MCF 10A (cell line): ENCODE measurements at regions not wholly inside any gene's neighbourhood (a gene's known extent, or its start where the extent isn't known, plus 50 kb on each side); places are given as distances from the start of the nearest gene placed in this dataset.
"Not testable (repeated sequence)": the region's sequence is repeated elsewhere in the genome, so short reads cannot be mapped to it uniquely, and the experiment has no call there.

Source experiments
- BruUV-seq: library from RNA; stranded (reverse); fragments of 400-500 nt; replicated peaks from 2 replicates; lab custom pipeline; 2021; lab: Mats Ljungman, UMichigan
- CTCF ChIA-PET: fragments of 300-600 bp; sonication (Branson Sonifier 250); formaldehyde crosslinking; extraction: SDS; loops from one replicate; lab custom pipeline; 2021; ENCODE audit warnings: antibody characterized with exemption, inconsistent platforms; lab: Yijun Ruan, JAX
- POLR2A ChIA-PET: fragments of 300-600, 350-650 bp; sonication (Branson Sonifier 250); formaldehyde crosslinking; extraction: SDS; loops from one replicate; lab custom pipeline; 2020; ENCODE audit warnings: antibody characterized with exemption, inconsistent platforms; lab: Yijun Ruan, JAX
- DNase-seq: peaks from one replicate; pipeline ENCODE4 v3.0.0-alpha.2; 2018; ENCODE audit not compliant: unreplicated experiment
- H3K27ac Mint-ChIP-seq: one replicate; pipeline ENCODE4 v1.8.0; 2022; ENCODE audit warnings: mild to moderate bottlenecking, low read depth, mixed read lengths; ENCODE audit not compliant: unreplicated experiment
- H3K27me3 Mint-ChIP-seq: one replicate; pipeline ENCODE4 v1.8.0; 2022; ENCODE audit warnings: mixed read lengths; ENCODE audit not compliant: insufficient read depth, unreplicated experiment
- H3K36me3 Mint-ChIP-seq: one replicate; pipeline ENCODE4 v1.8.0; 2022; ENCODE audit warnings: mild to moderate bottlenecking, moderate library complexity, mixed read lengths; ENCODE audit not compliant: insufficient read depth, unreplicated experiment
- H3K4me1 Mint-ChIP-seq: one replicate; pipeline ENCODE4 v1.8.0; 2022; ENCODE audit warnings: mixed read lengths; ENCODE audit not compliant: insufficient read depth, unreplicated experiment
- H3K4me3 Mint-ChIP-seq: one replicate; pipeline ENCODE4 v1.8.0; 2022; ENCODE audit warnings: mild to moderate bottlenecking, moderate library complexity, mixed read lengths; ENCODE audit not compliant: unreplicated experiment
- H3K9me3 Mint-ChIP-seq: one replicate; pipeline ENCODE4 v1.8.0; 2022; ENCODE audit warnings: mixed read lengths; ENCODE audit not compliant: unreplicated experiment
- CTCF ChIP-seq: fragments of 200-600 bp; IDR thresholded peaks from one replicate; pipeline ENCODE4 v1.8.0; 2022; ENCODE audit warnings: antibody characterized with exemption, mild to moderate bottlenecking; ENCODE audit not compliant: unreplicated experiment
- intact Hi-C: fragments of 100-400 bp; cut with micrococcal nuclease; formaldehyde crosslinking; loops from 2 replicates; pipeline ENCODE4 v1.14.1; 2022

- Mint-ChIP-seq H3K9me3 (no peaks in the 10 kb centered on the region), H3K4me1 (no peaks in the 10 kb centered on the region), H3K27ac (no peak overlapping the region), H3K4me3 (no peak overlapping the region), H3K36me3 (no peaks in the 10 kb centered on the region), H3K27me3 (peaks cover 46% of the 10 kb centered on the region)
- POLR2A ChIA-PET: no interaction called here
- intact Hi-C loops: no loop called here
- no TSS peak for BruUV-seq
- TF ChIP-seq CTCF: no peak
- no peak for DNase-seq
- CTCF ChIA-PET: interaction anchor here (0.7 kb wide), 1 partner anchor 1016 kb away, joined by 3 read pairs; no protein-coding TSS in a partner anchor
Observed at GRCh38 chr2:89849731-89850130, 1158.3 kb downstream of the RPIA start.

- Mint-ChIP-seq H3K36me3 (no peaks in the 10 kb centered on the region), H3K27ac (no peak overlapping the region), H3K4me3 (no peak overlapping the region), H3K27me3 (peaks cover 46% of the 10 kb centered on the region), H3K4me1 (no peaks in the 10 kb centered on the region), H3K9me3 (no peaks in the 10 kb centered on the region)
- no peak for TF ChIP-seq CTCF
- ChIA-PET CTCF (no interaction called here), POLR2A (no interaction called here)
- BruUV-seq: no TSS peak
- intact Hi-C loops: no loop called here
- DNase-seq: no peak
Observed at GRCh38 chr2:89850481-89850880, 1159.0 kb downstream of the RPIA start.

GRCh38 chr2:89850881-89851582 is 1159.6 kb downstream of the RPIA start:
- CTCF ChIA-PET: interaction anchor here (0.9 kb wide), 1 partner anchor 975 kb away, joined by 3 read pairs; no protein-coding TSS in a partner anchor
- no TSS peak for BruUV-seq
- no peaks in the 10 kb centered on the region for H3K9me3 Mint-ChIP-seq

GRCh38 chr2:89851583-89851905 is 1160.1 kb downstream of the RPIA start:
- POLR2A ChIA-PET: no interaction called here
- intact Hi-C loops: no loop called here
- H3K27ac Mint-ChIP-seq: no peak overlapping the region
- no peaks in the 10 kb centered on the region for H3K36me3 Mint-ChIP-seq
- H3K27me3 Mint-ChIP-seq: peaks cover 46% of the 10 kb centered on the region
- H3K9me3 Mint-ChIP-seq: no peaks in the 10 kb centered on the region
- CTCF ChIA-PET: interaction anchor here (0.9 kb wide), 1 partner anchor 976 kb away, joined by 3 read pairs; no protein-coding TSS in a partner anchor
- H3K4me3 Mint-ChIP-seq: no peak overlapping the region
- H3K4me1 Mint-ChIP-seq: no peaks in the 10 kb centered on the region
- no peak for TF ChIP-seq CTCF
- BruUV-seq: no TSS peak
- no peak for DNase-seq

More at GRCh38 chr2:89850881-89851582, 1159.6 kb downstream of the RPIA start:
- Mint-ChIP-seq H3K36me3 (no peaks in the 10 kb centered on the region), H3K27me3 (peaks cover 46% of the 10 kb centered on the region), H3K27ac (no peak overlapping the region), H3K4me1 (no peaks in the 10 kb centered on the region), H3K4me3 (no peak overlapping the region)
- DNase-seq: no peak
- intact Hi-C loops: no loop called here
- no peak for TF ChIP-seq CTCF
- POLR2A ChIA-PET: no interaction called here

GRCh38 chr2:89853427-89853826 is 1162.0 kb downstream of the RPIA start:
- BruUV-seq, DNase-seq, POLR2A ChIA-PET, H3K36me3 Mint-ChIP-seq, intact Hi-C loops, H3K4me1 Mint-ChIP-seq, H3K27ac Mint-ChIP-seq, H3K4me3 Mint-ChIP-seq, H3K9me3 Mint-ChIP-seq, CTCF ChIA-PET: not testable (repeated sequence)
- peaks cover 37% of the 10 kb centered on the region for H3K27me3 Mint-ChIP-seq
